WTC11 (cell line): ENCODE measurements at regions not wholly inside any gene's neighbourhood (a gene's known extent, or its start where the extent isn't known, plus 50 kb on each side); places are given as distances from the start of the nearest gene placed in this dataset.
A peak's percentile ranks its signal among the peaks of the same experiment; 100 is the strongest.

Experiments
- ATAC-seq: fragments of 200-7000 bp; cut with Tn5 transposase; 2 replicates; pipeline ENCODE4 v1.10.0; 2021; ENCODE audit warnings: mild to moderate bottlenecking, moderate library complexity
- CTCF ChIA-PET: fragments of 300-600 bp; sonication (Branson Sonifier 250); formaldehyde crosslinking; loops from one replicate; lab custom pipeline; 2021; ENCODE audit warnings: antibody characterized with exemption; lab: Charles Lee
- POLR2A ChIA-PET: fragments of 350-600 bp; sonication (Branson Sonifier 250); formaldehyde crosslinking; loops from one replicate; lab custom pipeline; 2021; ENCODE audit warnings: antibody characterized with exemption; lab: Charles Lee
- DNase-seq: peaks from one replicate; pipeline ENCODE4 v3.0.0; 2021; ENCODE audit warnings: low spot score
- H3K27ac Mint-ChIP-seq: 2 replicates; pipeline ENCODE4 v1.8.0; 2021; ENCODE audit warnings: mixed read lengths
- H3K27me3 Mint-ChIP-seq: 2 replicates; pipeline ENCODE4 v1.8.0; 2021; ENCODE audit warnings: low read depth, mild to moderate bottlenecking, moderate library complexity, mixed read lengths
- H3K36me3 Mint-ChIP-seq: 2 replicates; pipeline ENCODE4 v1.8.0; 2021; ENCODE audit warnings: mixed read lengths
- H3K4me1 Mint-ChIP-seq: 2 replicates; pipeline ENCODE4 v1.8.0; 2022; ENCODE audit warnings: mixed read lengths
- H3K4me3 Mint-ChIP-seq: 2 replicates; pipeline ENCODE4 v1.8.0; 2021; ENCODE audit warnings: mild to moderate bottlenecking, moderate library complexity, mixed read lengths
- H3K9me3 Mint-ChIP-seq: 2 replicates; pipeline ENCODE4 v1.8.0; 2021; ENCODE audit warnings: mixed read lengths
- CBFB ChIP-seq: sonication (generic); formaldehyde crosslinking; IDR thresholded peaks from 2 replicates; pipeline ENCODE4 v1.8.1; 2022; ENCODE audit warnings: mild to moderate bottlenecking, low read depth, missing genetic modification reagents
- CREB1 ChIP-seq: sonication (generic); formaldehyde crosslinking; IDR thresholded peaks from 2 replicates; pipeline ENCODE4 v1.8.0; 2023; ENCODE audit warnings: mild to moderate bottlenecking, missing genetic modification reagents
- ELF4 ChIP-seq: sonication (generic); formaldehyde crosslinking; IDR thresholded peaks from 2 replicates; pipeline ENCODE4 v1.8.1; 2022; ENCODE audit warnings: low read depth, mild to moderate bottlenecking, moderate library complexity, missing genetic modification reagents
- FOXP4 ChIP-seq: sonication (generic); formaldehyde crosslinking; IDR thresholded peaks from 2 replicates; pipeline ENCODE4 v1.8.0; 2022; ENCODE audit warnings: mild to moderate bottlenecking, missing genetic modification reagents
- HMGA2 ChIP-seq: fragments of 250-450 bp; sonication (Bioruptor Pico); IDR thresholded peaks from 2 replicates; pipeline ENCODE4 v1.4.0; 2021; ENCODE audit warnings: mild to moderate bottlenecking, moderate library complexity
- KAT7 ChIP-seq: sonication (generic); formaldehyde crosslinking; IDR thresholded peaks from 2 replicates; pipeline ENCODE4 v1.8.1; 2023; ENCODE audit warnings: missing genetic modification reagents, mild to moderate bottlenecking, borderline replicate concordance
- NR1H2 ChIP-seq: sonication (generic); formaldehyde crosslinking; IDR thresholded peaks from 2 replicates; pipeline ENCODE4 v1.9.0; 2021; ENCODE audit warnings: mild to moderate bottlenecking, moderate library complexity, missing genetic modification reagents
- ZBTB21 ChIP-seq: sonication (generic); formaldehyde crosslinking; IDR thresholded peaks from 2 replicates; pipeline ENCODE4 v1.8.1; 2023; ENCODE audit warnings: mild to moderate bottlenecking, missing genetic modification reagents, borderline replicate concordance
- ZNF138 ChIP-seq: sonication (generic); formaldehyde crosslinking; conservative IDR thresholded peaks from 2 replicates; pipeline ENCODE4 v1.8.1; 2022; ENCODE audit warnings: mild to moderate bottlenecking, moderate library complexity, missing genetic modification reagents
- ZNF232 ChIP-seq: sonication (generic); formaldehyde crosslinking; IDR thresholded peaks from 2 replicates; pipeline ENCODE4 v1.8.0; 2022; ENCODE audit warnings: mild to moderate bottlenecking, missing genetic modification reagents
- ZNF281 ChIP-seq: sonication (generic); formaldehyde crosslinking; IDR thresholded peaks from 2 replicates; pipeline ENCODE4 v1.8.0; 2023; ENCODE audit warnings: mild to moderate bottlenecking, missing genetic modification reagents
- ZNF423 ChIP-seq: fragments of 250-450 bp; sonication (Bioruptor Pico); IDR thresholded peaks from 2 replicates; pipeline ENCODE4 v2.1.2; 2022; ENCODE audit warnings: mild to moderate bottlenecking, moderate library complexity
- TF ChIP-seq, protein P1 (sequence below): fragments of 200-600 bp; IDR thresholded peaks from 2 replicates; pipeline ENCODE4 v1.8.0; 2022; ENCODE audit warnings: antibody characterized with exemption
- TF ChIP-seq, protein P2 (sequence below): sonication (generic); formaldehyde crosslinking; conservative IDR thresholded peaks from 2 replicates; pipeline ENCODE4 v1.8.1; 2023; ENCODE audit warnings: mild to moderate bottlenecking, low read depth, missing genetic modification reagents, moderate library complexity
- TF ChIP-seq, protein P3 (sequence below): fragments of 250-450 bp; sonication (Bioruptor Pico); IDR thresholded peaks from 2 replicates; pipeline ENCODE4 v1.9.0; 2021; ENCODE audit warnings: mild to moderate bottlenecking

DNA sequence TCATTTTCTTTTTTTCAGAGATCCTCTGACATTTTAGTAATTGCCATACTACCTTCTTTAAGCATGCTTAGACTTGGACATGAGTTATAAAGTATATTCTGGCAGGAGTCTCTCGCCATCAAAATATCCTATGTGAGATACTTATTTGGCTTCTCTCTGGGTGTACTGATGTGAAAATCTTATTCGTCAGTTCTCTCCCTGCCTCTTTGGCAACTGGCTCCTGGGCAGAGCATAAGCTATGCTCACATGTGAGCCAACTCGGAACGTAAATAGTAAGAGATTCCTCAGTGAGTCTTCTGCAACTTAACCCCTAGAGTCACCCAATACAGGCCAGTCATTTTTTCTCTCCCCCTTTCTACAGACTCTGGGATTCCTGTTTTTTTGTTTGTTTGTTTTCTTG lies 91.6 kb downstream of the MAGEB17 start:
- TF ChIP-seq ZNF232 (CRISPR knock-in tag): no peak
- TF ChIP-seq, protein P1, sequence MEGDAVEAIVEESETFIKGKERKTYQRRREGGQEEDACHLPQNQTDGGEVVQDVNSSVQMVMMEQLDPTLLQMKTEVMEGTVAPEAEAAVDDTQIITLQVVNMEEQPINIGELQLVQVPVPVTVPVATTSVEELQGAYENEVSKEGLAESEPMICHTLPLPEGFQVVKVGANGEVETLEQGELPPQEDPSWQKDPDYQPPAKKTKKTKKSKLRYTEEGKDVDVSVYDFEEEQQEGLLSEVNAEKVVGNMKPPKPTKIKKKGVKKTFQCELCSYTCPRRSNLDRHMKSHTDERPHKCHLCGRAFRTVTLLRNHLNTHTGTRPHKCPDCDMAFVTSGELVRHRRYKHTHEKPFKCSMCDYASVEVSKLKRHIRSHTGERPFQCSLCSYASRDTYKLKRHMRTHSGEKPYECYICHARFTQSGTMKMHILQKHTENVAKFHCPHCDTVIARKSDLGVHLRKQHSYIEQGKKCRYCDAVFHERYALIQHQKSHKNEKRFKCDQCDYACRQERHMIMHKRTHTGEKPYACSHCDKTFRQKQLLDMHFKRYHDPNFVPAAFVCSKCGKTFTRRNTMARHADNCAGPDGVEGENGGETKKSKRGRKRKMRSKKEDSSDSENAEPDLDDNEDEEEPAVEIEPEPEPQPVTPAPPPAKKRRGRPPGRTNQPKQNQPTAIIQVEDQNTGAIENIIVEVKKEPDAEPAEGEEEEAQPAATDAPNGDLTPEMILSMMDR: no peak
- TF ChIP-seq ELF4 (CRISPR knock-in tag): no peak
- TF ChIP-seq ZNF423 (CRISPR knock-in tag): no peak
- no peak for TF ChIP-seq CBFB (CRISPR knock-in tag)
- POLR2A ChIA-PET: no interaction called here
- Mint-ChIP-seq H3K36me3 (peaks cover 15% of the 10 kb centered on the region), H3K9me3 (peaks cover 25% of the 10 kb centered on the region), H3K27me3 (peaks cover 4% of the 10 kb centered on the region), H3K4me3 (no peak overlapping the region), H3K27ac (0 out of 2 replicates have a peak overlapping the region, but pooled peaks have one; percentile 28), H3K4me1 (peaks cover 32% of the 10 kb centered on the region)
- ATAC-seq (no peak), DNase-seq (no peak)
- CTCF ChIA-PET: no interaction called here

DNA sequence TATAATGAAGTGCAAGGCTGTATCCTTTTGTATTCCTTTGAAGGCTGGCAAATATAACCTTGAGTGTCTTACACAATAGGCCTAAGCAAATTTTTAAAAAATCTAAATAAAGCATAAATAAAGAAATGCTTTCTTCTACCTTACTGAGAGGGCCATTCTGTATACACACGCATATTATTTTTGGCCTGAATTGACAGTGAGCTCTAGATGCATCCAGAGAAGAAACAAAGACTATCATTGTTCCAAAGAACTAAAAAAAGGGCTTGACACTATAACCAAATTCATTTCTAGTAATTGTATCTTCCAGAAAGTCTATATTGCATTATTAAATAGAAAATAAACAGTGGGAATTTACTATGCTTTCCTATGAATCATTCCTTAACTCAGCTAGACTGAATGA lies 100.2 kb downstream of the MAGEB17 start:
- ChIA-PET POLR2A (interaction anchor here (0.5 kb wide), 1 partner anchor 235 kb away, joined by 4 read pairs; no protein-coding TSS in a partner anchor), CTCF (no interaction called here)
- no peak for ATAC-seq

DNA sequence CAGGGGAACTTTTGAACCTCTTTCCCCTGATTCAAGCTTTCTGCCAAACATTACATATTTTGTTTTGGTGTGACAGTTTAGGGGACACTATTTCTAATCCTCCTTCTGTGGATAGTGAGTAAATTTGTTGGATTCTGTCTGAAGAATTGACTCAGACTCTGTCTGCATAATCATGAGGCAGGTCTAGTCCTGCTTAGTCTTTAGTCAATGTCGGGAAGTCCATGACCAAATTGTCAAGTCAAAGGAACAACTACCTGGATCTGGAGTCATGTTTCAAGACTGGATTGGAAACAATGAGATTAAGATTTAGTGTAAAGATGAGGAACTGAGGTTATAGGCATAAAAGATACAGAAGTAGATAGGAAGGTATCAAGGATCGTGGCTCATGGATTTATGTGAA lies 100.9 kb downstream of the MAGEB17 start:
- DNase-seq: no peak
- no peak for TF ChIP-seq KAT7 (CRISPR knock-in tag)
- TF ChIP-seq, protein P2, sequence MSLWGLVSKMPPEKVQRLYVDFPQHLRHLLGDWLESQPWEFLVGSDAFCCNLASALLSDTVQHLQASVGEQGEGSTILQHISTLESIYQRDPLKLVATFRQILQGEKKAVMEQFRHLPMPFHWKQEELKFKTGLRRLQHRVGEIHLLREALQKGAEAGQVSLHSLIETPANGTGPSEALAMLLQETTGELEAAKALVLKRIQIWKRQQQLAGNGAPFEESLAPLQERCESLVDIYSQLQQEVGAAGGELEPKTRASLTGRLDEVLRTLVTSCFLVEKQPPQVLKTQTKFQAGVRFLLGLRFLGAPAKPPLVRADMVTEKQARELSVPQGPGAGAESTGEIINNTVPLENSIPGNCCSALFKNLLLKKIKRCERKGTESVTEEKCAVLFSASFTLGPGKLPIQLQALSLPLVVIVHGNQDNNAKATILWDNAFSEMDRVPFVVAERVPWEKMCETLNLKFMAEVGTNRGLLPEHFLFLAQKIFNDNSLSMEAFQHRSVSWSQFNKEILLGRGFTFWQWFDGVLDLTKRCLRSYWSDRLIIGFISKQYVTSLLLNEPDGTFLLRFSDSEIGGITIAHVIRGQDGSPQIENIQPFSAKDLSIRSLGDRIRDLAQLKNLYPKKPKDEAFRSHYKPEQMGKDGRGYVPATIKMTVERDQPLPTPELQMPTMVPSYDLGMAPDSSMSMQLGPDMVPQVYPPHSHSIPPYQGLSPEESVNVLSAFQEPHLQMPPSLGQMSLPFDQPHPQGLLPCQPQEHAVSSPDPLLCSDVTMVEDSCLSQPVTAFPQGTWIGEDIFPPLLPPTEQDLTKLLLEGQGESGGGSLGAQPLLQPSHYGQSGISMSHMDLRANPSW (CRISPR knock-in tag): no peak
- TF ChIP-seq ZBTB21 (CRISPR knock-in tag): no peak
- TF ChIP-seq, all 79 proteins: peak for 0
- H3K4me1 Mint-ChIP-seq: no peaks in the 10 kb centered on the region
- H3K27ac Mint-ChIP-seq: no peak overlapping the region
- peaks cover 10% of the 10 kb centered on the region for H3K36me3 Mint-ChIP-seq
- H3K4me3 Mint-ChIP-seq: no peak overlapping the region
- no peaks in the 10 kb centered on the region; the same call in 1 of the 2 replicates for H3K27me3 Mint-ChIP-seq
- no peak for ATAC-seq
- peaks cover 16% of the 10 kb centered on the region for H3K9me3 Mint-ChIP-seq
- ChIA-PET CTCF (no interaction called here), POLR2A (interaction anchor here (0.5 kb wide), 1 partner anchor 236 kb away, joined by 4 read pairs; no protein-coding TSS in a partner anchor)

More for the DNA sequence above, 100.2 kb downstream of the MAGEB17 start:
- H3K27me3 Mint-ChIP-seq: no peaks in the 10 kb centered on the region; the same call in 1 of the 2 replicates
- H3K27ac Mint-ChIP-seq: no peak overlapping the region
- DNase-seq: no peak
- no peak overlapping the region for H3K4me3 Mint-ChIP-seq
- no peak for TF ChIP-seq ZNF138 (CRISPR knock-in tag)
- no peak for TF ChIP-seq CREB1 (CRISPR knock-in tag)
- TF ChIP-seq, all 79 proteins: peak for 0
- peaks cover 16% of the 10 kb centered on the region for H3K9me3 Mint-ChIP-seq
- H3K4me1 Mint-ChIP-seq: peaks cover 3% of the 10 kb centered on the region
- peaks cover 10% of the 10 kb centered on the region for H3K36me3 Mint-ChIP-seq

- Mint-ChIP-seq H3K36me3 (peaks cover 48% of the 10 kb centered on the region), H3K27me3 (no peaks in the 10 kb centered on the region), H3K27ac (no peak overlapping the region), H3K9me3 (peaks cover 44% of the 10 kb centered on the region), H3K4me1 (no peaks in the 10 kb centered on the region), H3K4me3 (no peak overlapping the region)
- DNase-seq (peak; percentile 35), ATAC-seq (peak; percentile 91)
- POLR2A ChIA-PET: no interaction called here
- CTCF ChIA-PET: interaction anchor here (0.7 to 1.1 kb wide), 3 partner anchors 10 to 332 kb away, joined by 3 to 4 read pairs (median 3); no protein-coding TSS in a partner anchor
- TF ChIP-seq HMGA2 (CRISPR knock-in tag) (no peak), ZNF281 (CRISPR knock-in tag) (no peak), NR1H2 (CRISPR knock-in tag) (no peak), CREB1 (CRISPR knock-in tag) (no peak), FOXP4 (CRISPR knock-in tag) (no peak)
- TF ChIP-seq, protein P3, sequence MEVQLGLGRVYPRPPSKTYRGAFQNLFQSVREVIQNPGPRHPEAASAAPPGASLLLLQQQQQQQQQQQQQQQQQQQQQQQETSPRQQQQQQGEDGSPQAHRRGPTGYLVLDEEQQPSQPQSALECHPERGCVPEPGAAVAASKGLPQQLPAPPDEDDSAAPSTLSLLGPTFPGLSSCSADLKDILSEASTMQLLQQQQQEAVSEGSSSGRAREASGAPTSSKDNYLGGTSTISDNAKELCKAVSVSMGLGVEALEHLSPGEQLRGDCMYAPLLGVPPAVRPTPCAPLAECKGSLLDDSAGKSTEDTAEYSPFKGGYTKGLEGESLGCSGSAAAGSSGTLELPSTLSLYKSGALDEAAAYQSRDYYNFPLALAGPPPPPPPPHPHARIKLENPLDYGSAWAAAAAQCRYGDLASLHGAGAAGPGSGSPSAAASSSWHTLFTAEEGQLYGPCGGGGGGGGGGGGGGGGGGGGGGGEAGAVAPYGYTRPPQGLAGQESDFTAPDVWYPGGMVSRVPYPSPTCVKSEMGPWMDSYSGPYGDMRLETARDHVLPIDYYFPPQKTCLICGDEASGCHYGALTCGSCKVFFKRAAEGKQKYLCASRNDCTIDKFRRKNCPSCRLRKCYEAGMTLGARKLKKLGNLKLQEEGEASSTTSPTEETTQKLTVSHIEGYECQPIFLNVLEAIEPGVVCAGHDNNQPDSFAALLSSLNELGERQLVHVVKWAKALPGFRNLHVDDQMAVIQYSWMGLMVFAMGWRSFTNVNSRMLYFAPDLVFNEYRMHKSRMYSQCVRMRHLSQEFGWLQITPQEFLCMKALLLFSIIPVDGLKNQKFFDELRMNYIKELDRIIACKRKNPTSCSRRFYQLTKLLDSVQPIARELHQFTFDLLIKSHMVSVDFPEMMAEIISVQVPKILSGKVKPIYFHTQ (CRISPR knock-in tag): no peak
Observed at GRCh38 chrX:16278927-16279326, 111.6 kb downstream of the MAGEB17 start.
